CMK (cell line): ENCODE measurements at regions not wholly inside any gene's neighbourhood (a gene's known extent, or its start where the extent isn't known, plus 50 kb on each side); places are given as distances from the start of the nearest gene placed in this dataset.
"Not testable (repeated sequence)": the region's sequence is repeated elsewhere in the genome, so short reads cannot be mapped to it uniquely, and the experiment has no call there.

Source experiments
- DNase-seq: peaks from one replicate; pipeline ENCODE4 v3.0.0-alpha.2; 2010; ENCODE audit warnings: low read depth

- DNase-seq = no peak
Measured at GRCh38 chr12:97800561-97800960, 338.0 kb downstream of the RMST start.

GRCh38 chr12:97801471-97802059 is 339.0 kb downstream of the RMST start:
- DNase-seq = no peak

GRCh38 chr12:97805146-97805545 is 342.5 kb downstream of the RMST start:
- DNase-seq = no peak

GRCh38 chr12:97813301-97813700 is 350.7 kb downstream of the RMST start:
- no peak for DNase-seq

GRCh38 chr12:97821806-97822205 is 359.2 kb downstream of the RMST start:
- DNase-seq = no peak

- no peak for DNase-seq
Measured at GRCh38 chr12:97835541-97835940, 372.9 kb downstream of the RMST start.

GRCh38 chr12:97837401-97837800 is 374.8 kb downstream of the RMST start:
- DNase-seq = no peak

- no peak for DNase-seq
Measured at GRCh38 chr12:97848051-97848450, 385.4 kb downstream of the RMST start.

- no peak for DNase-seq
Measured at GRCh38 chr12:97854477-97854876, 391.9 kb downstream of the RMST start.

- no peak for DNase-seq
Measured at GRCh38 chr12:97862072-97862471, 399.5 kb downstream of the RMST start.

GRCh38 chr12:97875064-97875463 is 412.5 kb downstream of the RMST start:
- DNase-seq = no peak

GRCh38 chr12:97876780-97877179 is 414.2 kb downstream of the RMST start:
- no peak for DNase-seq

- no peak for DNase-seq
Measured at GRCh38 chr12:97877404-97877803, 414.8 kb downstream of the RMST start.

- DNase-seq = no peak
Measured at GRCh38 chr12:97886511-97887176, 424.0 kb downstream of the RMST start.

- not testable (repeated sequence) for DNase-seq
Measured at GRCh38 chr12:97897881-97898280, 435.3 kb downstream of the RMST start.

- no peak for DNase-seq
Measured at GRCh38 chr12:97899529-97899928, 436.9 kb downstream of the RMST start.

GRCh38 chr12:97899956-97900355 is 437.4 kb downstream of the RMST start:
- no peak for DNase-seq

- DNase-seq = no peak
Measured at GRCh38 chr12:97903356-97903755, 440.8 kb downstream of the RMST start.

- no peak for DNase-seq
Measured at GRCh38 chr12:97907504-97907903, 444.9 kb downstream of the RMST start.

GRCh38 chr12:97910559-97910958 is 448.0 kb downstream of the RMST start:
- no peak for DNase-seq

- DNase-seq = no peak
Measured at GRCh38 chr12:97912943-97913342, 450.3 kb downstream of the RMST start.

GRCh38 chr12:97921979-97922722 is 459.5 kb downstream of the RMST start:
- DNase-seq = no peak

- DNase-seq = no peak
Measured at GRCh38 chr12:97923546-97923945, 460.9 kb downstream of the RMST start.
